SK-N-SH (cell line): ENCODE measurements at regions not wholly inside any gene's neighbourhood (a gene's known extent, or its start where the extent isn't known, plus 50 kb on each side); places are given as distances from the start of the nearest gene placed in this dataset.

ENCODE experiments used
- JUND ChIP-seq: IDR thresholded peaks from 2 replicates; pipeline ENCODE4 v1.4.0; 2012
- POLR2AphosphoS5 ChIP-seq: IDR thresholded peaks from 2 replicates; pipeline ENCODE4 v1.6.1; 2012; ENCODE audit warnings: low read depth, low read length
- TCF12 ChIP-seq: IDR thresholded peaks from 2 replicates; pipeline ENCODE4 v1.4.0; 2012
- TF ChIP-seq, protein P1 (sequence below): fragments of 200-600 bp; sonication (generic); IDR thresholded peaks from 2 replicates; pipeline ENCODE4 v1.6.1; 2017; ENCODE audit warnings: antibody characterized with exemption, mild to moderate bottlenecking, moderate library complexity
- TF ChIP-seq, protein P2 (sequence below): IDR thresholded peaks from 2 replicates; pipeline ENCODE4 v1.6.1; 2012; ENCODE audit warnings: mild to moderate bottlenecking, low read depth, low read length, moderate library complexity

DNA sequence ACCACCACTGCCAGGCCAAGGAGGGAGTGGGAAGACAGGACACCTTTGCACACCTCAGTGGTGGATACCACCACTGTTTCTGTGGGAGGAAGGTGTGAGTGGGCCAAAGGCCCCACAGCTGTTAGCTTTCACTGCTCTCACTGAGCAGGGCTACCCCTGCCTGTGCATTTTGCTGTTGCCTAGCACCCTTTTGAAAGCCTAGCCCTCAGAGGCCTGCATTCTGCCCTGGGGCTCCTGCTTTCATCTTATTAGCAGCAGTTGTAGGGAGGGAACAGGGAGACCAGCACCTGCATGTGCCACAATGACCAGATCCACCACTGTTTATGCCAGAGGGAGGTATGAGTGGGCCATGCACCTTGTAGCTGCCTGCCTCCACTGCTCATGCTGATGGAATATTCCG lies 110.9 kb upstream of the C21orf91 start:
- TF ChIP-seq, protein P1, sequence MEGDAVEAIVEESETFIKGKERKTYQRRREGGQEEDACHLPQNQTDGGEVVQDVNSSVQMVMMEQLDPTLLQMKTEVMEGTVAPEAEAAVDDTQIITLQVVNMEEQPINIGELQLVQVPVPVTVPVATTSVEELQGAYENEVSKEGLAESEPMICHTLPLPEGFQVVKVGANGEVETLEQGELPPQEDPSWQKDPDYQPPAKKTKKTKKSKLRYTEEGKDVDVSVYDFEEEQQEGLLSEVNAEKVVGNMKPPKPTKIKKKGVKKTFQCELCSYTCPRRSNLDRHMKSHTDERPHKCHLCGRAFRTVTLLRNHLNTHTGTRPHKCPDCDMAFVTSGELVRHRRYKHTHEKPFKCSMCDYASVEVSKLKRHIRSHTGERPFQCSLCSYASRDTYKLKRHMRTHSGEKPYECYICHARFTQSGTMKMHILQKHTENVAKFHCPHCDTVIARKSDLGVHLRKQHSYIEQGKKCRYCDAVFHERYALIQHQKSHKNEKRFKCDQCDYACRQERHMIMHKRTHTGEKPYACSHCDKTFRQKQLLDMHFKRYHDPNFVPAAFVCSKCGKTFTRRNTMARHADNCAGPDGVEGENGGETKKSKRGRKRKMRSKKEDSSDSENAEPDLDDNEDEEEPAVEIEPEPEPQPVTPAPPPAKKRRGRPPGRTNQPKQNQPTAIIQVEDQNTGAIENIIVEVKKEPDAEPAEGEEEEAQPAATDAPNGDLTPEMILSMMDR, result no peak
- TF ChIP-seq, protein P2, sequence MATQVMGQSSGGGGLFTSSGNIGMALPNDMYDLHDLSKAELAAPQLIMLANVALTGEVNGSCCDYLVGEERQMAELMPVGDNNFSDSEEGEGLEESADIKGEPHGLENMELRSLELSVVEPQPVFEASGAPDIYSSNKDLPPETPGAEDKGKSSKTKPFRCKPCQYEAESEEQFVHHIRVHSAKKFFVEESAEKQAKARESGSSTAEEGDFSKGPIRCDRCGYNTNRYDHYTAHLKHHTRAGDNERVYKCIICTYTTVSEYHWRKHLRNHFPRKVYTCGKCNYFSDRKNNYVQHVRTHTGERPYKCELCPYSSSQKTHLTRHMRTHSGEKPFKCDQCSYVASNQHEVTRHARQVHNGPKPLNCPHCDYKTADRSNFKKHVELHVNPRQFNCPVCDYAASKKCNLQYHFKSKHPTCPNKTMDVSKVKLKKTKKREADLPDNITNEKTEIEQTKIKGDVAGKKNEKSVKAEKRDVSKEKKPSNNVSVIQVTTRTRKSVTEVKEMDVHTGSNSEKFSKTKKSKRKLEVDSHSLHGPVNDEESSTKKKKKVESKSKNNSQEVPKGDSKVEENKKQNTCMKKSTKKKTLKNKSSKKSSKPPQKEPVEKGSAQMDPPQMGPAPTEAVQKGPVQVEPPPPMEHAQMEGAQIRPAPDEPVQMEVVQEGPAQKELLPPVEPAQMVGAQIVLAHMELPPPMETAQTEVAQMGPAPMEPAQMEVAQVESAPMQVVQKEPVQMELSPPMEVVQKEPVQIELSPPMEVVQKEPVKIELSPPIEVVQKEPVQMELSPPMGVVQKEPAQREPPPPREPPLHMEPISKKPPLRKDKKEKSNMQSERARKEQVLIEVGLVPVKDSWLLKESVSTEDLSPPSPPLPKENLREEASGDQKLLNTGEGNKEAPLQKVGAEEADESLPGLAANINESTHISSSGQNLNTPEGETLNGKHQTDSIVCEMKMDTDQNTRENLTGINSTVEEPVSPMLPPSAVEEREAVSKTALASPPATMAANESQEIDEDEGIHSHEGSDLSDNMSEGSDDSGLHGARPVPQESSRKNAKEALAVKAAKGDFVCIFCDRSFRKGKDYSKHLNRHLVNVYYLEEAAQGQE, result no peak
- no peak for TF ChIP-seq POLR2AphosphoS5
- TF ChIP-seq TCF12, result no peak
- no peak for TF ChIP-seq JUND
